OCI-LY7 (cell line): ENCODE measurements at regions not wholly inside any gene's neighbourhood (a gene's known extent, or its start where the extent isn't known, plus 50 kb on each side); places are given as distances from the start of the nearest gene placed in this dataset.

Experiments
- CTCF ChIP-seq: fragments of 200-600 bp; sonication (generic); conservative IDR thresholded peaks from 2 replicates; pipeline ENCODE4 v1.5.1; 2014; ENCODE audit warnings: mild to moderate bottlenecking, antibody characterized with exemption, low read length, moderate library complexity, mixed read lengths
- EZH2phosphoT487 ChIP-seq: fragments of 200-600 bp; sonication (generic); IDR thresholded peaks from 2 replicates; pipeline ENCODE4 v1.6.1; 2018; ENCODE audit warnings: low read depth, borderline replicate concordance, mild to moderate bottlenecking, mixed run types, antibody characterized with exemption, low read length, moderate library complexity, mixed read lengths

DNA sequence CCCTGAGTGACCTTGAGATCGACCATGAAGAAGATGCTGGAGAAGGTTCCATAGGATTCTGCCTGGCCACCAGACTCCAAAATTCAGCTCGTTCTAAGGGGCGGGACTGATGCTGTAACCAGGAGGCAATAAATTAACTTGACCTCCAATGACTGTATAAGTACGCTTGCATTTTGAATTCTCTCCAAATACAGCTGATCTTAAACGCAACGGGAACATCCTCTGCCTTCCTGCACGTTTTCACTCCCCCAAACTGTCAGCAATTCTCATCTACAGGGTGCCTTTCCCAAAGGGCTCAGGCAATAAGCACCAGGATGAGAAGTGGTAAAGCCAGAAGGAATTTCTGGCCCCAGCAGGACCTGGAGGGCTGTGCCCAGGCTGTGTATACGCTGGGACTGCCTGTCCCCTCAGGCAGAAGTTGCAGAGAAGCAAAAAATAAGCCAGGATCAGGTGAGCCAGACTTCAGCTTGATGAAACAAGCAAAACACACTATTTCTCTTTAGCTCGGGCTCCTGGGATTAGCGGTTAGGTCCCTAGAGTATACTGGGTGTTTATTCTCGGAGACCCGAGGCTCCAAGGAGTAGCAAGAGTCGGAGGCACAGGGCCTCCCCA lies 124.8 kb downstream of the LRIG2 start:
- TF ChIP-seq CTCF (no peak), EZH2phosphoT487 (no peak)
